Type B pancreatic cell (in vitro differentiated cells): ENCODE measurements at regions not wholly inside any gene's neighbourhood (a gene's known extent, or its start where the extent isn't known, plus 50 kb on each side); places are given as distances from the start of the nearest gene placed in this dataset.

Experiments
- DNase-seq: peaks from one replicate; pipeline ENCODE4 v3.0.0; 2021; ENCODE audit warnings: mixed read lengths; ENCODE audit not compliant: unreplicated experiment; ENCODE audit errors: extremely low spot score
- H3K27ac Mint-ChIP-seq: 2 replicates; pipeline ENCODE4 v1.8.0; 2021; ENCODE audit warnings: mild to moderate bottlenecking, mixed read lengths
- H3K27me3 Mint-ChIP-seq: 2 replicates; pipeline ENCODE4 v1.8.0; 2021; ENCODE audit warnings: mixed read lengths
- H3K36me3 Mint-ChIP-seq: 2 replicates; pipeline ENCODE4 v1.8.0; 2021; ENCODE audit warnings: mixed read lengths
- H3K4me1 Mint-ChIP-seq: one replicate; pipeline ENCODE4 v1.8.0; 2021; ENCODE audit warnings: mixed read lengths; ENCODE audit not compliant: unreplicated experiment
- H3K4me3 Mint-ChIP-seq: 2 replicates; pipeline ENCODE4 v1.8.0; 2021; ENCODE audit warnings: mild to moderate bottlenecking, mixed read lengths
- H3K9me3 Mint-ChIP-seq: 2 replicates; pipeline ENCODE4 v1.8.0; 2021; ENCODE audit warnings: mixed read lengths
- TF ChIP-seq, protein P1 (sequence below): fragments of 200-600 bp; sonication (generic); conservative IDR thresholded peaks from 2 replicates; pipeline ENCODE4 v1.5.0; 2021; ENCODE audit warnings: antibody characterized with exemption, mild to moderate bottlenecking

DNA sequence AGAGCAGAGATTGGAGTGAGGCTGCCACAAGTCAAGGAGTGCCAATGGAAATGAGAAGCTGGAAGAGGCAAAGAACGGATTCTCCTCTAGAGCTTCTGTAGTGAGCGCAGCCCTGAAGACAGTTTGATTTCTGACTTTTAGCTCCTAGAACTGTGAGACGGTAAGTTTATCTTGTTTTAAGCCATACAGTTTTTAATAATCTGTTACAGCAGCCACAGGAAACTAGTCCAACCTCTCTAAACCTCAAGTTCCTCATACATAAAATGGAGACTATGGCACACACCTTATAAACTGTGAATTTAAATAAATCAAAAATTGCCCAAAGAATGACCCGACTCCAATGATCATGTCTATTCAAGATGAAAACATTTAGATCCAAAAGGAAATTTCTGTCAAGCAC is 596.5 kb downstream of the BCL11A start:
- TF ChIP-seq, protein P1, sequence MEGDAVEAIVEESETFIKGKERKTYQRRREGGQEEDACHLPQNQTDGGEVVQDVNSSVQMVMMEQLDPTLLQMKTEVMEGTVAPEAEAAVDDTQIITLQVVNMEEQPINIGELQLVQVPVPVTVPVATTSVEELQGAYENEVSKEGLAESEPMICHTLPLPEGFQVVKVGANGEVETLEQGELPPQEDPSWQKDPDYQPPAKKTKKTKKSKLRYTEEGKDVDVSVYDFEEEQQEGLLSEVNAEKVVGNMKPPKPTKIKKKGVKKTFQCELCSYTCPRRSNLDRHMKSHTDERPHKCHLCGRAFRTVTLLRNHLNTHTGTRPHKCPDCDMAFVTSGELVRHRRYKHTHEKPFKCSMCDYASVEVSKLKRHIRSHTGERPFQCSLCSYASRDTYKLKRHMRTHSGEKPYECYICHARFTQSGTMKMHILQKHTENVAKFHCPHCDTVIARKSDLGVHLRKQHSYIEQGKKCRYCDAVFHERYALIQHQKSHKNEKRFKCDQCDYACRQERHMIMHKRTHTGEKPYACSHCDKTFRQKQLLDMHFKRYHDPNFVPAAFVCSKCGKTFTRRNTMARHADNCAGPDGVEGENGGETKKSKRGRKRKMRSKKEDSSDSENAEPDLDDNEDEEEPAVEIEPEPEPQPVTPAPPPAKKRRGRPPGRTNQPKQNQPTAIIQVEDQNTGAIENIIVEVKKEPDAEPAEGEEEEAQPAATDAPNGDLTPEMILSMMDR, result no peak
- H3K4me1 Mint-ChIP-seq, result peaks cover 17% of the 10 kb centered on the region
- H3K27ac Mint-ChIP-seq, result no peak overlapping the region
- H3K27me3 Mint-ChIP-seq, result peaks cover 4% of the 10 kb centered on the region
- H3K36me3 Mint-ChIP-seq, result peaks cover 4% of the 10 kb centered on the region
- no peak overlapping the region for H3K4me3 Mint-ChIP-seq
- no peak for DNase-seq
- H3K9me3 Mint-ChIP-seq, result peaks cover 11% of the 10 kb centered on the region

DNA sequence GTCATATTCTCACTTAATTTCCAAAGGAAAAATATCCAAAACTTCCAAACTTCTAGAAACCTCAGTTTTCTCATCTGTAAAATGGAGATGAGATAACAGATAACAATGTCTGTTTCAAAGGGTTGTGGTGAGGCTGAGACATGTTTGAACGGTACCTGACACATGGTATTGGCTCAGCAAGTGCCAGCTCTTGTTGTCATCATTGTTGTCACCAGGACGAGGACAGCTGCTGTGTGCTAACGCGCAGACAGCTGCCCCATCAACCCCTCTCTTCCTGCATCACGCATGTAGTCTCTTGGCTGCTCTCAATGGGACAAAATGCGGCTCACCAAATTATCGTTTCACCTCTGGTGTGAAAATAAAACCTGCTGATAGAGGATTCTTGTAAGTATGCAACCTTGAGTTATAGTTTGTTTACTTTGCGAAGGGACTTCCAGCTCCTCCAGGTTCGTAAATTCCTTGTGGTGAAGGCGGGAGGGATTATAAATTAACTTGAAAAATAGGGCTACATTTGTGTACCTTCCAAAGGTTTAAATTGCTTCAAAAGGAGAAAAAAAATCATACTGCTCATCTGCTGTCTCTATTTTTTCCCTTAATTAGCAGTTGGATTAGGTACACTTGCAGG is 605.4 kb downstream of the BCL11A start:
- no peak for DNase-seq
- no peaks in the 10 kb centered on the region for H3K9me3 Mint-ChIP-seq
- peaks cover 14% of the 10 kb centered on the region for H3K4me1 Mint-ChIP-seq
- TF ChIP-seq, protein P1, result no peak
- H3K27ac Mint-ChIP-seq, result no peak overlapping the region
- H3K36me3 Mint-ChIP-seq, result peaks cover under 1% of the 10 kb centered on the region
- peaks cover under 1% of the 10 kb centered on the region for H3K27me3 Mint-ChIP-seq
- no peak overlapping the region for H3K4me3 Mint-ChIP-seq

DNA sequence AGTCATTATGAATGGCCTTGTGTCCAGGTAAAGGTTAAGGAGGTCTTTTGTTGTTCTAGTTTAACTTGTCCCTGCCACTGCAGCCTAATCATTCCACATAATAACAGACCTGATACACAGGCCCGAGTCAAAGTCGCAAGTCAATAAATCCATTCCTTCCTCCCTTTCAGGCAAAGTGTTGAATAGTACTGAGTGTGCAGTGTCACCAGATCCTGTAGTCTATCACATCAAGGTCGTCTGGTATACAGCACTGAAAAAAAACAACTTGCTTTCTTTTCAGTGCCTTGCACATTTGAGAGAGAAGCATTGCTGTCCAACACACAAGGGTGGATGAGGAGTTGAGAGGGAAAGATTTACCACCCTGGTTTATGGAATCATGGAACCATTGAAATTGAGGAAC is 606.2 kb downstream of the BCL11A start:
- no peak overlapping the region for H3K4me3 Mint-ChIP-seq

DNA sequence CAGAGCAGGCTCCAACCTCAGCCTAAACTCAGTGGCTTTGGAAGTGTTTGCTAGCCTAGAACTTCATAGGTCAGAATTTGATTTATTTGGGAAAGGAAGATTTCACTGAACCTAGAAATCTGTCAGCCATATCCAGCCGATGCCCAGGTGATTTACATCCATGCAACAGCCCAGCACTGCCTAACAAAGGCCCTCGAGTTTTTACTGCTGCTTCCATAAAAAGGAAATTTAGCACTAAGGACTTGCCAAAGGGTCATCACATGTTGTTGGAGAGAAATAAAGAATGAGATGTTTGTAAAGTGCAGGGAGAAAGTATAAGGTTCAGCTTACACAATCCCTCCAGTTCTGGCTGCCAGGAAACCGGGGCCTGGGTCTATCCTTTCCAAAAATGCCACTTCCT is 614.2 kb downstream of the BCL11A start:
- no peak for DNase-seq
- TF ChIP-seq, protein P1, result no peak
- no peaks in the 10 kb centered on the region for H3K9me3 Mint-ChIP-seq
- no peaks in the 10 kb centered on the region for H3K36me3 Mint-ChIP-seq
- no peak overlapping the region for H3K27ac Mint-ChIP-seq
- H3K27me3 Mint-ChIP-seq, result no peaks in the 10 kb centered on the region
- H3K4me3 Mint-ChIP-seq, result no peak overlapping the region
- H3K4me1 Mint-ChIP-seq, result no peaks in the 10 kb centered on the region

More for the DNA sequence above, 606.2 kb downstream of the BCL11A start:
- no peaks in the 10 kb centered on the region for H3K36me3 Mint-ChIP-seq
- peaks cover 14% of the 10 kb centered on the region for H3K4me1 Mint-ChIP-seq
- no peak for DNase-seq
- no peaks in the 10 kb centered on the region for H3K27me3 Mint-ChIP-seq
- no peak overlapping the region for H3K27ac Mint-ChIP-seq
- TF ChIP-seq, protein P1, result no peak
- H3K9me3 Mint-ChIP-seq, result no peaks in the 10 kb centered on the region

DNA sequence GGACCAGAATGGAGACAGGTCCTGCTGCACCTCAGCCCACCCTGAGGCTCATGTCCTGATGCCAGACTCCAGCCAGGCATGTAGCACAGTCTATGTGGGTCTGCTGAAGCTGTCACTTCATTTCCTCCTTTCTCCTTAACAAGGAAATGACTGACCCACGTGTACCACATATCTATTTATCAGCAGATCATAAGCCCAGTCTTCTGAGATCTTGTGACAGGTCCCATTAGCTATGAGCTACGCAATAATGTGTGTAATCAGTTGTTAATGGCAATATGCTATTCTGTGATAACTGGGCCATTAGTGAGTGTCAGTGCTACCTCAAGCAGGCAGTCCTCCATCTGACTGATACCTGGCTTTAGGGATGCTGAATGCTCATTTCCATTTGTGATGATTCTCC is 615.3 kb downstream of the BCL11A start:
- H3K36me3 Mint-ChIP-seq, result no peaks in the 10 kb centered on the region
- TF ChIP-seq, protein P1, result no peak

DNA sequence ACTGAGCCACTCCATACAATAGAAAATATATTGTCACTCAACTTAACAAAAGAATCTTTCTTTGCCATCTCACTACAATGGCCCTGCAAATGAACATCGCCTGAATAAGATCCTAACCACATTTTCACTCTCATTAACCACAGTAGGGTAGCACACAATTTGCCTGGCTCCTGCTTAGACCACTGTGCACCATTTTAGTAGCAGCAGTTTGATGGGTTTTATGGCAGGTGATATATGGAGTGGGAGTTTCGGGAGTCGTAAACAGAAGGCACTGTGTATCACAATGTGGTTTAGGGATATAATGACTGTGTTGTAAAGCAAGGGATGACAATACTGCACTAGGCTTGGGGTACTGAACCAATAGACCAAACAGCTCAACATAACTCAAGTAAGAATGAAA is 617.4 kb downstream of the BCL11A start:
- Mint-ChIP-seq H3K36me3 (no peaks in the 10 kb centered on the region), H3K9me3 (no peaks in the 10 kb centered on the region), H3K27ac (no peak overlapping the region), H3K4me3 (no peak overlapping the region), H3K4me1 (no peaks in the 10 kb centered on the region), H3K27me3 (no peaks in the 10 kb centered on the region)
- no peak for DNase-seq
- TF ChIP-seq, protein P1, result no peak

More for the DNA sequence above, 615.3 kb downstream of the BCL11A start:
- no peaks in the 10 kb centered on the region for H3K27me3 Mint-ChIP-seq
- no peak for DNase-seq
- H3K27ac Mint-ChIP-seq, result no peak overlapping the region
- H3K4me1 Mint-ChIP-seq, result no peaks in the 10 kb centered on the region
- H3K4me3 Mint-ChIP-seq, result no peak overlapping the region
- H3K9me3 Mint-ChIP-seq, result no peaks in the 10 kb centered on the region
